CD4-positive, alpha-beta memory T cell (primary cell): ENCODE measurements at regions not wholly inside any gene's neighbourhood (a gene's known extent, or its start where the extent isn't known, plus 50 kb on each side); places are given as distances from the start of the nearest gene placed in this dataset.

Experiments used
- CTCF ChIA-PET: fragments of 350-600 bp; sonication (Branson Sonifier 250); formaldehyde crosslinking; loops from one replicate; lab custom pipeline; 2021; ENCODE audit warnings: inconsistent platforms; ENCODE audit not compliant: partially characterized antibody; lab: Charles Lee
- POLR2A ChIA-PET: fragments of 350-600 bp; sonication (Branson Sonifier 250); formaldehyde crosslinking; loops from one replicate; lab custom pipeline; 2021; ENCODE audit not compliant: partially characterized antibody; lab: Charles Lee
- DNase-seq, 5 donors: peaks; one replicate each; pipeline versions ENCODE4 v3.0.0 to v3.0.0-alpha.2; 2020 to 2022; ENCODE audit warnings: mixed read lengths in 1 of 5
- H3K27ac ChIP-seq: one replicate; pipeline ENCODE4 v1.7.0; 2013; ENCODE audit warnings: low read depth, low read length
- H3K27me3 ChIP-seq: 2 replicates; pipeline ENCODE4 v1.7.0; 2013; ENCODE audit warnings: mild to moderate bottlenecking, low read length, moderate library complexity; ENCODE audit not compliant: insufficient read depth
- H3K36me3 ChIP-seq: 2 replicates; pipeline ENCODE4 v1.7.0; 2013; ENCODE audit warnings: mild to moderate bottlenecking, low read length, moderate library complexity; ENCODE audit not compliant: insufficient read depth
- H3K4me1 ChIP-seq: 2 replicates; pipeline ENCODE4 v1.7.0; 2013; ENCODE audit warnings: mild to moderate bottlenecking, low read length, moderate library complexity; ENCODE audit not compliant: insufficient read depth
- H3K4me3 ChIP-seq, 2 donors: one replicate each; pipeline ENCODE4 v1.7.0; 2013; ENCODE audit warnings: low read length in 2 of 2, mild to moderate bottlenecking in 1 of 2
- H3K9me3 ChIP-seq, 2 donors: one replicate each; pipeline ENCODE4 v1.7.0; 2013; ENCODE audit warnings: low read length in 2 of 2, control low read depth in 1 of 2; ENCODE audit not compliant: control insufficient read depth in 1 of 2
- H3K27ac Mint-ChIP-seq, 7 donors: one replicate each; pipeline ENCODE4 v1.8.0; 2020 to 2021; ENCODE audit warnings: mixed read lengths in 7 of 7, mild to moderate bottlenecking in 6 of 7, inconsistent platforms in 3 of 7, moderate library complexity in 3 of 7
- H3K27me3 Mint-ChIP-seq, 2 donors: one replicate each; pipeline ENCODE4 v1.8.0; 2020 to 2021; ENCODE audit warnings: mixed read lengths in 2 of 2
- H3K36me3 Mint-ChIP-seq, 2 donors: one replicate each; pipeline ENCODE4 v1.8.0; 2020 to 2021; ENCODE audit warnings: mixed read lengths in 2 of 2, inconsistent platforms in 1 of 2, mild to moderate bottlenecking in 1 of 2
- H3K4me1 Mint-ChIP-seq, 4 donors: one replicate each; pipeline ENCODE4 v1.8.0; 2020 to 2021; ENCODE audit warnings: mixed read lengths in 4 of 4, mild to moderate bottlenecking in 1 of 4
- H3K4me3 Mint-ChIP-seq, 8 donors: one replicate each; pipeline ENCODE4 v1.8.0; 2020 to 2021; ENCODE audit warnings: mixed read lengths in 8 of 8, mild to moderate bottlenecking in 7 of 8, moderate library complexity in 6 of 8, inconsistent platforms in 3 of 8
- H3K9me3 Mint-ChIP-seq, 8 donors: one replicate each; pipeline ENCODE4 v1.8.0; 2020 to 2021; ENCODE audit warnings: mixed read lengths in 8 of 8, mild to moderate bottlenecking in 5 of 8, inconsistent platforms in 3 of 8, moderate library complexity in 1 of 8
- intact Hi-C: fragments of 100-400 bp; cut with micrococcal nuclease; formaldehyde crosslinking; loops from one replicate; pipeline ENCODE4 v1.15.1; 2023

DNA sequence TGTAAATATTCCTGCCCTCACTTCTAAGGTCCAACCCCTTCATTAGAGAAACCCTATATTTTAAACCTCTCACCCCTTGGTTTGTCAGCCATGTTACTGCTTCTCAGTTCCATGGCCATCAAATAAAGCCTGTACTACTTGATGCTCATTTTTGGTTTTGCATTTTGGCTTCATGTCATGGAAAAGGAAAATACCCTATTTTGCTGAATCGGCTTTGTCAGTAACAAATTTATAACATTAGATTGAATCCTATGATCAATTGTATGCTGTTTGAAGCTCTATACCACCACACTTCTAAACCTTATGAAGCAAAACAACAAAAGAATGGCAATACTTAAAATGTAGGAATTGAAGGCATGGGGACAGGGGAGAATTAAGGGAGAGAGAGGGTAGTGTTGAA, 333.1 kb downstream of the ETV1 start:
- Histone ChIP-seq H3K4me1 (no peaks in the 10 kb centered on the region), H3K4me3 (no peak overlapping the region), H3K27ac (no peak overlapping the region), H3K36me3 (no peaks in the 10 kb centered on the region), H3K27me3 (no peaks in the 10 kb centered on the region), H3K9me3 (no peaks in the 10 kb centered on the region)
- no peak for DNase-seq
- no peaks in the 10 kb centered on the region for H3K36me3 Mint-ChIP-seq
- peaks cover 0 to 24% (median 9%) of the 10 kb centered on the region in 8 donors for H3K9me3 Mint-ChIP-seq
- intact Hi-C loops = loop anchor here (10.0 kb wide), 1 partner anchor 372 kb away; no protein-coding TSS in a partner anchor
- H3K27ac Mint-ChIP-seq = no peak overlapping the region
- no peaks in the 10 kb centered on the region for H3K4me1 Mint-ChIP-seq
- ChIA-PET CTCF (no interaction called here), POLR2A (no interaction called here)
- H3K27me3 Mint-ChIP-seq = no peaks in the 10 kb centered on the region
- H3K4me3 Mint-ChIP-seq = no peak overlapping the region

DNA sequence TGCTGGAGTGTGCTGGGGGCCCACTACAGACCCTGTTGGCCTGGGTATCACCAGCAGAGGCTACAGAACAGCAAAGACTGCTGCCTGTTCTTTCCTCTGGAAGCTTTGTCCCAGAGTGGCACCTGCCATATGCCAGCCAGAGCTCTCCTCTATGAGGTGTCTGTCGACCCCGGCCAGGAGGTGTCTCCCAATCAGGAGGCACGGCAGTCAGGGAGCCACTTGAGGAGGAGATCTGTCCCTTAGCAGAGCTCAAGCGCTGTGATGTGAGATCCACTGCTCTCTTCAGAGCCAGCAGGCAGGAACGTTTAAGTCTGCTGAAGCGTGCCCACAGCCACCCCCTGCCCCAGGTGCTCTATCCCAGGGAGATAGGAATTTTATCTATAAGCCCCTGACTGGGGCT, 316.2 kb downstream of the ETV1 start:
- Mint-ChIP-seq H3K4me3 (no peak overlapping the region), H3K27ac (no peak overlapping the region), H3K9me3 (peaks cover 0 to 28% (median 8%) of the 10 kb centered on the region in 8 donors), H3K27me3 (no peaks in the 10 kb centered on the region), H3K36me3 (no peaks in the 10 kb centered on the region), H3K4me1 (no peaks in the 10 kb centered on the region)
- Histone ChIP-seq H3K27me3 (no peaks in the 10 kb centered on the region), H3K36me3 (no peaks in the 10 kb centered on the region), H3K4me3 (no peak overlapping the region), H3K9me3 (no peaks in the 10 kb centered on the region), H3K4me1 (no peaks in the 10 kb centered on the region), H3K27ac (no peak overlapping the region)
- ChIA-PET CTCF (no interaction called here), POLR2A (no interaction called here)
- intact Hi-C loops = no loop called here
- DNase-seq = no peak

DNA sequence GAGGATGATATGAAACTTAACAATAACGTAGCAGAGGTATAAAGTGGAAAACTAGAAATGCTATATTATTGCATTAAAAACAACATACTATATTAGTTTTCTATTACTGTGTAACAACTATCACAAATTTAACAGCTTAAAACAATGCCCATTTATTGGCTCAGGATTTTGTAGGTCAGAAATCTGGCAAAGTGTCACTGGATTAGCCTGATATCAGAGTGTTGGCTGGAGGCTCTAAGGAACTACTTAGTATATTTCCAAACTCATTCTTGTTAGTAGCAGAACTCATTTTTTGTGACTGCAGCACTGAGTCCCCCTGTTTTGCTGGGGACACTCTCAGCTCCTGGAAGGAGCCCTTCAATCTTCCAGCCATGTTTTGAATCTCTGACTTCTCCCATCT, 306.8 kb downstream of the ETV1 start:
- no peaks in the 10 kb centered on the region for H3K27me3 ChIP-seq
- no peaks in the 10 kb centered on the region for H3K36me3 ChIP-seq
- ChIA-PET POLR2A (no interaction called here), CTCF (no interaction called here)
- no peaks in the 10 kb centered on the region for H3K9me3 ChIP-seq
- no peaks in the 10 kb centered on the region for H3K4me1 Mint-ChIP-seq
- H3K9me3 Mint-ChIP-seq = peaks cover 0 to 4% (median 0%) of the 10 kb centered on the region in 8 donors
- H3K4me3 Mint-ChIP-seq = no peak overlapping the region
- no peak overlapping the region for H3K27ac Mint-ChIP-seq
- no peaks in the 10 kb centered on the region for H3K4me1 ChIP-seq
- DNase-seq = no peak
- intact Hi-C loops = no loop called here
- H3K27ac ChIP-seq = no peak overlapping the region
- H3K27me3 Mint-ChIP-seq = peaks cover 0 to 4% of the 10 kb centered on the region in 2 donors
- no peaks in the 10 kb centered on the region for H3K36me3 Mint-ChIP-seq
- no peak overlapping the region for H3K4me3 ChIP-seq

DNA sequence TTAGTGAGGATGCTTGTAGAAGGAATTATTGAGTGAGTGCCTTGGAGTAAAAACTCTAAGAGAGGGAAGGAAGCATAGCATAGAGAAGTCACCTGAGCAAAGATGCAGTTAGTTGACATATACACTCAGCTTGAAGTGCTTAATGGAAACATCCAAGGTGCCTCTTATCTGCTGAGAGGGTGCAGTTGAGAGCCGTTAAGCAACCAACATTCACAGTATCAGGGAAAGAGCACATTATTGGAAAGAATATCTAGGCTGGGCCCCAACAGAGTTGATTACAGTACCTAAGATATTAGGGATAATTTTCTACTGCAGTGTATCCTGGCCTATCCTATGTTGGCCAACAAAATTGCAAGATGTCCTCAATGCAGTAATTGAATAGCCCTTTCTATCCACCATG, 302.0 kb downstream of the ETV1 start:
- intact Hi-C loops = no loop called here
- peaks cover 0 to 1% (median 0%) of the 10 kb centered on the region in 8 donors for H3K9me3 Mint-ChIP-seq
- DNase-seq = no peak
- ChIA-PET POLR2A (no interaction called here), CTCF (no interaction called here)
- no peaks in the 10 kb centered on the region for H3K36me3 Mint-ChIP-seq
- no peaks in the 10 kb centered on the region for H3K4me1 Mint-ChIP-seq
- no peaks in the 10 kb centered on the region for H3K4me1 ChIP-seq
- no peak overlapping the region for H3K4me3 Mint-ChIP-seq
- no peaks in the 10 kb centered on the region for H3K36me3 ChIP-seq
- H3K27me3 Mint-ChIP-seq = peaks cover 0 to 2% of the 10 kb centered on the region in 2 donors
- H3K27ac Mint-ChIP-seq = no peak overlapping the region
- H3K9me3 ChIP-seq = no peaks in the 10 kb centered on the region
- H3K4me3 ChIP-seq = no peak overlapping the region
- H3K27me3 ChIP-seq = no peaks in the 10 kb centered on the region
- no peak overlapping the region for H3K27ac ChIP-seq

DNA sequence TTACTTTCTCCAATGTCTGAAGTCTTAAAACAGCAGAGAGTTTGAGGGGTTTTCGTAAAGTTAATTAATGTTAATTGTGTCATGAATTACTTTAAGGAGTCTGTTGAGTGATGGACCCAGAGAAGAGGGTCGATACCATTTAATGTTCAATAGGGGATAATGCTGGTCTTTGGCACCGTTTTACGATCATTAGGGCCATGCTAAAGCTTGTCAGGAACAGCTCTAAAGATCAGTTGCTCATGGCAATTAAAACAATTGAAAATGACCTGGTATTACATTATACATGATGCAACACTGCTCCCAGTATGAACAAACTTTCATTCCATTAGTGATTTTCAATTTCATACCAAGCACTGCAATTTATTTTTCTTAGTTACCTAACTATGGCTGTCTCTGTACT, 296.9 kb downstream of the ETV1 start:
- Histone ChIP-seq H3K9me3 (no peaks in the 10 kb centered on the region), H3K36me3 (no peaks in the 10 kb centered on the region), H3K27ac (no peak overlapping the region), H3K4me3 (no peak overlapping the region), H3K4me1 (no peaks in the 10 kb centered on the region), H3K27me3 (no peaks in the 10 kb centered on the region)
- DNase-seq = no peak
- Mint-ChIP-seq H3K27ac (no peak overlapping the region), H3K9me3 (peaks cover 0 to 1% (median 0%) of the 10 kb centered on the region in 8 donors), H3K36me3 (no peaks in the 10 kb centered on the region), H3K27me3 (peaks cover 0 to 2% of the 10 kb centered on the region in 2 donors), H3K4me3 (no peak overlapping the region), H3K4me1 (no peaks in the 10 kb centered on the region)
- POLR2A ChIA-PET = no interaction called here
- CTCF ChIA-PET = no interaction called here
- intact Hi-C loops = no loop called here

DNA sequence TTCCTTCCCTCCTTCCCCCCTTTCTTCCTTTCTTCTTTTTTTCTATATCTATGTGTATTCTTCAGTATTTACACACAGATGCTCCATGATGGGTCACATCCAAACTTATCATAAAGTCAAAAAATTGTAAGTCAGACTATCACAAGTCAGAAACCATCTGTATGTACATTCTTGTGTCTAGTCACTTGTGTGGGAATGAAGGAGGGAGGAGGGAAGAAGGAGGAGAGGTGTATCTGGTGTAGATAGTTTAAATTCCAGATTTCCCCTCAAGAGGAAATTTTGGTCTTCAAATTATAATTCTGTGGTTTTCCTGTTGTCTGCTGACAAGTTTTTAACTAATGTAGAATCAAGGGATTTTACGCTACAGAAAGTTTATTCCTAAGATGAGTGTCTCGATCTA, 287.2 kb downstream of the ETV1 start:
- Mint-ChIP-seq H3K4me1 (peaks cover 0 to 4% (median 0%) of the 10 kb centered on the region in 4 donors), H3K27me3 (peaks cover 0 to 1% of the 10 kb centered on the region in 2 donors), H3K27ac (no peak overlapping the region), H3K36me3 (no peaks in the 10 kb centered on the region), H3K4me3 (no peak overlapping the region), H3K9me3 (peaks cover 0 to 6% (median 3%) of the 10 kb centered on the region in 8 donors)
- DNase-seq = no peak
- H3K4me3 ChIP-seq = no peak overlapping the region
- H3K27me3 ChIP-seq = no peaks in the 10 kb centered on the region
- H3K36me3 ChIP-seq = no peaks in the 10 kb centered on the region
- CTCF ChIA-PET = no interaction called here
- no peaks in the 10 kb centered on the region for H3K9me3 ChIP-seq
- no peak overlapping the region for H3K27ac ChIP-seq
- POLR2A ChIA-PET = no interaction called here
- intact Hi-C loops = no loop called here
- no peaks in the 10 kb centered on the region for H3K4me1 ChIP-seq

DNA sequence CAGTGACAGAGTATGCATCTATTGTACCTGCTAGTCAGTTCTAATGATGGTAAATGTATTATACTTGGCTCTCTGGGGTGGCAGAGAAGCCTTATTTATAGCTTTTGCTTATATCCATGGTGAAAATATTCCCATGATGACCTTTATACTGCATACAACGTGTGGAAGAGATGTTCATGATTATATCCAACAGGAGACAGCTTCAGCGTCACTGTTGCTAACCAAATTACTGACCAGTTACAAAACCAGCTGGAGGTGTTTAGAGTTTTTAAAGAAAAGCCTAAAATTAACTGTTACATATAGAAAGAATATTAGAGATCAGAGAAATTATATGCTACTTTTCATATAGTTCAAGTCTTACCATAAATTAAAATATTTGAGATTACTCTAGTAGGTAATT, 280.8 kb downstream of the ETV1 start:
- intact Hi-C loops = no loop called here
- Histone ChIP-seq H3K36me3 (no peaks in the 10 kb centered on the region), H3K9me3 (no peaks in the 10 kb centered on the region), H3K27ac (no peak overlapping the region), H3K27me3 (no peaks in the 10 kb centered on the region), H3K4me1 (no peaks in the 10 kb centered on the region), H3K4me3 (no peak overlapping the region)
- no peak for DNase-seq
- no peaks in the 10 kb centered on the region for H3K4me1 Mint-ChIP-seq
- no peaks in the 10 kb centered on the region for H3K27me3 Mint-ChIP-seq
- no peak overlapping the region for H3K27ac Mint-ChIP-seq
- ChIA-PET POLR2A (no interaction called here), CTCF (no interaction called here)
- no peak overlapping the region for H3K4me3 Mint-ChIP-seq
- peaks cover 0 to 2% (median 0%) of the 10 kb centered on the region in 8 donors for H3K9me3 Mint-ChIP-seq
- H3K36me3 Mint-ChIP-seq = no peaks in the 10 kb centered on the region

DNA sequence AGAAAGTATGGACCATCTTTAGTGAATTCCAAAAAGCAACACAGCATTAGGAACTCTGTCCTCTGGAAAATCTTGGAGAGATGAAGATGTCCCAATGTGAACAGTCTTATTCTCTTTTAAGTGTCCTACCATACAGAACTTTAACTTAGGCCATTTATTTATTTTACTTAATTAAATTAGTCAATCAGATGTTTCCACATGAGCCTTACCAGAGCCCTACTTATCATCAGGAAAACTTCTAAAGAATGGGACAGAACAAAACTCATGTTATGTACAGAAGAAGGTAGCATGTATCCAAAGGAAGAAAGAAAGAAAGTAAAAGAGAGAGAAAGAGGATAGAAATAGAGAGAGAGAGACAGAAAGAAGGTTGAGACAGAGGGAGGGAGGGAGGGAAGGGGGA, 276.4 kb downstream of the ETV1 start:
- no peaks in the 10 kb centered on the region for H3K36me3 Mint-ChIP-seq
- H3K27ac Mint-ChIP-seq = no peak overlapping the region
- ChIA-PET CTCF (no interaction called here), POLR2A (no interaction called here)
- Histone ChIP-seq H3K4me1 (no peaks in the 10 kb centered on the region), H3K27ac (no peak overlapping the region), H3K36me3 (no peaks in the 10 kb centered on the region), H3K27me3 (no peaks in the 10 kb centered on the region), H3K4me3 (no peak overlapping the region), H3K9me3 (no peaks in the 10 kb centered on the region)
- DNase-seq = no peak
- no peaks in the 10 kb centered on the region for H3K4me1 Mint-ChIP-seq
- H3K9me3 Mint-ChIP-seq = peaks cover 0 to 12% (median 9%) of the 10 kb centered on the region in 8 donors
- intact Hi-C loops = no loop called here
- no peak overlapping the region for H3K4me3 Mint-ChIP-seq
- H3K27me3 Mint-ChIP-seq = no peaks in the 10 kb centered on the region
